GM21381 (cell line): ENCODE measurements at regions not wholly inside any gene's neighbourhood (a gene's known extent, or its start where the extent isn't known, plus 50 kb on each side); places are given as distances from the start of the nearest gene placed in this dataset.

Experiments
- ATAC-seq: cut with Tn5 transposase; IDR thresholded peaks from one replicate; pipeline ENCODE4 v1.9.1; 2021; ENCODE audit warnings: mild to moderate bottlenecking, moderate library complexity; ENCODE audit not compliant: unreplicated experiment

GRCh38 chr5:18850216-18850615, 1137.8 kb downstream of the CDH18 start:
- no peak for ATAC-seq

GRCh38 chr5:18872978-18873377, 1115.0 kb downstream of the CDH18 start:
- ATAC-seq, result no peak

- ATAC-seq, result no peak
Observed at GRCh38 chr5:18876565-18876964, 1111.4 kb downstream of the CDH18 start.

GRCh38 chr5:18881615-18882014, 1106.4 kb downstream of the CDH18 start:
- no peak for ATAC-seq

GRCh38 chr5:18882154-18882553, 1105.8 kb downstream of the CDH18 start:
- ATAC-seq, result no peak

GRCh38 chr5:18888821-18889220, 1099.2 kb downstream of the CDH18 start:
- ATAC-seq, result no peak

GRCh38 chr5:18900644-18901043, 1087.4 kb downstream of the CDH18 start:
- ATAC-seq, result no peak

GRCh38 chr5:18920966-18921365, 1067.0 kb downstream of the CDH18 start:
- ATAC-seq, result no peak

GRCh38 chr5:18932081-18932480, 1055.9 kb downstream of the CDH18 start:
- no peak for ATAC-seq

- no peak for ATAC-seq
Observed at GRCh38 chr5:18944771-18945170, 1043.2 kb downstream of the CDH18 start.

- no peak for ATAC-seq
Observed at GRCh38 chr5:18954239-18954638, 1033.8 kb downstream of the CDH18 start.

- no peak for ATAC-seq
Observed at GRCh38 chr5:18959535-18959934, 1028.5 kb downstream of the CDH18 start.

GRCh38 chr5:18961234-18961633, 1026.8 kb downstream of the CDH18 start:
- no peak for ATAC-seq

- ATAC-seq, result no peak
Observed at GRCh38 chr5:18965893-18966292, 1022.1 kb downstream of the CDH18 start.

- no peak for ATAC-seq
Observed at GRCh38 chr5:18967637-18968036, 1020.4 kb downstream of the CDH18 start.

- ATAC-seq, result no peak
Observed at GRCh38 chr5:18968966-18969365, 1019.0 kb downstream of the CDH18 start.

- no peak for ATAC-seq
Observed at GRCh38 chr5:18970000-18970399, 1018.0 kb downstream of the CDH18 start.

- ATAC-seq, result no peak
Observed at GRCh38 chr5:18972177-18972576, 1015.8 kb downstream of the CDH18 start.

- ATAC-seq, result no peak
Observed at GRCh38 chr5:18975624-18976023, 1012.4 kb downstream of the CDH18 start.

GRCh38 chr5:18977880-18978279, 1010.1 kb downstream of the CDH18 start:
- ATAC-seq, result no peak

GRCh38 chr5:18984559-18985080, 1003.4 kb downstream of the CDH18 start:
- ATAC-seq, result no peak

GRCh38 chr5:18985171-18985758, 1002.7 kb downstream of the CDH18 start:
- no peak for ATAC-seq

- no peak for ATAC-seq
Observed at GRCh38 chr5:18987101-18987500, 1000.9 kb downstream of the CDH18 start.
